SK-N-SH treated with all-trans-retinoic acid at 6 μM for 48 hours (cell line): ENCODE measurements at regions not wholly inside any gene's neighbourhood (a gene's known extent, or its start where the extent isn't known, plus 50 kb on each side); places are given as distances from the start of the nearest gene placed in this dataset.

Experiments used
- ATAC-seq: fragments of 200-7000 bp; cut with Tn5 transposase; 3 replicates; pipeline ENCODE4 v1.9.1; 2020; ENCODE audit warnings: mild to moderate bottlenecking, moderate library complexity
- ARNTL ChIP-seq: fragments of 450-650 bp; formaldehyde crosslinking; IDR thresholded peaks from 2 replicates; pipeline ENCODE4 v1.5.0; 2020; ENCODE audit warnings: low read depth, mild to moderate bottlenecking, moderate library complexity, borderline replicate concordance
- BACH2 ChIP-seq: fragments of 250-450 bp; sonication (Bioruptor Pico); IDR thresholded peaks from 2 replicates; pipeline ENCODE4 v1.9.0; 2021; ENCODE audit warnings: mild to moderate bottlenecking, borderline replicate concordance
- CREB5 ChIP-seq: fragments of 250-450 bp; sonication (Bioruptor Pico); IDR thresholded peaks from 2 replicates; pipeline ENCODE4 v1.5.1; 2020; ENCODE audit warnings: low read depth, mild to moderate bottlenecking, moderate library complexity
- CSRNP3 ChIP-seq: fragments of 250-450 bp; sonication (Bioruptor Pico); IDR thresholded peaks from 2 replicates; pipeline ENCODE4 v1.5.1; 2021; ENCODE audit warnings: mild to moderate bottlenecking, moderate library complexity
- ESRRG ChIP-seq: fragments of 250-450 bp; sonication (Bioruptor Pico); IDR thresholded peaks from 2 replicates; pipeline ENCODE4 v1.6.1; 2021; ENCODE audit warnings: mild to moderate bottlenecking
- GLIS3 ChIP-seq: fragments of 250-450 bp; sonication (Bioruptor Pico); IDR thresholded peaks from 2 replicates; pipeline ENCODE4 v1.5.0; 2020; ENCODE audit warnings: mild to moderate bottlenecking, moderate library complexity
- ISL1 ChIP-seq: fragments of 250-450 bp; sonication (Bioruptor Pico); IDR thresholded peaks from 2 replicates; pipeline ENCODE4 v2.1.2; 2022; ENCODE audit warnings: mild to moderate bottlenecking, moderate library complexity
- OSR1 ChIP-seq: fragments of 250-450 bp; sonication (Bioruptor Pico); IDR thresholded peaks from 2 replicates; pipeline ENCODE4 v1.8.0; 2022; ENCODE audit warnings: moderate library complexity, mild to moderate bottlenecking, inconsistent platforms
- PATZ1 ChIP-seq: fragments of 250-450 bp; sonication (Bioruptor Pico); IDR thresholded peaks from 2 replicates; pipeline ENCODE4 v1.8.0; 2020; ENCODE audit warnings: mild to moderate bottlenecking, moderate library complexity, borderline replicate concordance
- POU6F1 ChIP-seq: fragments of 250-450 bp; sonication (Bioruptor Pico); IDR thresholded peaks from 2 replicates; pipeline ENCODE4 v1.8.0; 2021; ENCODE audit warnings: low read depth, mild to moderate bottlenecking, moderate library complexity, borderline replicate concordance
- PPARA ChIP-seq: fragments of 250-450 bp; sonication (Bioruptor Pico); IDR thresholded peaks from 2 replicates; pipeline ENCODE4 v1.5.0; 2020; ENCODE audit warnings: mild to moderate bottlenecking, borderline replicate concordance
- RARB ChIP-seq: fragments of 250-450 bp; sonication (Bioruptor Pico); IDR thresholded peaks from 2 replicates; pipeline ENCODE4 v1.8.0; 2021; ENCODE audit warnings: mild to moderate bottlenecking, moderate library complexity
- SNAI2 ChIP-seq: fragments of 250-450 bp; sonication (Bioruptor Pico); IDR thresholded peaks from 2 replicates; pipeline ENCODE4 v1.5.0; 2020; ENCODE audit warnings: mild to moderate bottlenecking, moderate library complexity
- TCF4 ChIP-seq: fragments of 250-450 bp; sonication (Bioruptor Pico); IDR thresholded peaks from 2 replicates; pipeline ENCODE4 v1.8.0; 2021; ENCODE audit warnings: mild to moderate bottlenecking, moderate library complexity, borderline replicate concordance
- TOX ChIP-seq: fragments of 250-450 bp; sonication (Bioruptor Pico); IDR thresholded peaks from 2 replicates; pipeline ENCODE4 v1.8.0; 2021; ENCODE audit warnings: mild to moderate bottlenecking, moderate library complexity, borderline replicate concordance
- TSHZ2 ChIP-seq: fragments of 250-450 bp; sonication (Bioruptor Pico); IDR thresholded peaks from 2 replicates; pipeline ENCODE4 v1.5.0; 2020; ENCODE audit warnings: mild to moderate bottlenecking, moderate library complexity
- ZC3H10 ChIP-seq: fragments of 250-450 bp; sonication (Bioruptor Pico); IDR thresholded peaks from 2 replicates; pipeline ENCODE4 v1.5.1; 2021; ENCODE audit warnings: mild to moderate bottlenecking, moderate library complexity
- ZFP3 ChIP-seq: fragments of 250-450 bp; sonication (Bioruptor Pico); IDR thresholded peaks from 2 replicates; pipeline ENCODE4 v1.5.0; 2020; ENCODE audit warnings: mild to moderate bottlenecking, moderate library complexity
- ZFP30 ChIP-seq: fragments of 450-650 bp; formaldehyde crosslinking; IDR thresholded peaks from 2 replicates; pipeline ENCODE4 v1.5.0; 2022; ENCODE audit warnings: mild to moderate bottlenecking, moderate library complexity
- ZNF565 ChIP-seq: fragments of 450-650 bp; formaldehyde crosslinking; conservative IDR thresholded peaks from 2 replicates; pipeline ENCODE4 v1.5.0; 2020; ENCODE audit warnings: low read depth, mild to moderate bottlenecking, moderate library complexity
- ZNF70 ChIP-seq: fragments of 450-650 bp; formaldehyde crosslinking; IDR thresholded peaks from 2 replicates; pipeline ENCODE4 v1.5.0; 2020; ENCODE audit warnings: mild to moderate bottlenecking, moderate library complexity
- ZNF8 ChIP-seq: fragments of 450-650 bp; formaldehyde crosslinking; IDR thresholded peaks from 2 replicates; pipeline ENCODE4 v1.5.0; 2020; ENCODE audit warnings: mild to moderate bottlenecking, moderate library complexity

- ATAC-seq = no peak
- TF ChIP-seq ZFP30 (CRISPR knock-in tag) (no peak), POU6F1 (CRISPR knock-in tag) (no peak), ESRRG (CRISPR knock-in tag) (no peak), ISL1 (CRISPR knock-in tag) (no peak), ZNF8 (CRISPR knock-in tag) (no peak), ZNF70 (no peak), TOX (no peak), GLIS3 (no peak), ZFP3 (CRISPR knock-in tag) (no peak), ZNF565 (no peak), ARNTL (CRISPR knock-in tag) (no peak), OSR1 (CRISPR knock-in tag) (no peak), SNAI2 (CRISPR knock-in tag) (no peak), BACH2 (no peak), RARB (CRISPR knock-in tag) (no peak), PPARA (CRISPR knock-in tag) (no peak), CREB5 (CRISPR knock-in tag) (no peak)
Observed at GRCh38 chr22:22154040-22154439, 90.5 kb upstream of the VPREB1 start.

GRCh38 chr22:22151308-22151707 is 93.3 kb upstream of the VPREB1 start:
- TF ChIP-seq ARNTL (CRISPR knock-in tag) = no peak
- TF ChIP-seq ZFP3 (CRISPR knock-in tag) = no peak
- TF ChIP-seq TCF4 (CRISPR knock-in tag) = no peak
- TF ChIP-seq OSR1 (CRISPR knock-in tag) = no peak
- no peak for TF ChIP-seq PATZ1
- TF ChIP-seq ZNF70 = no peak
- TF ChIP-seq ZFP30 (CRISPR knock-in tag) = no peak
- no peak for TF ChIP-seq BACH2
- no peak for ATAC-seq

- ATAC-seq = no peak
- TF ChIP-seq CSRNP3 (CRISPR knock-in tag) (no peak), RARB (CRISPR knock-in tag) (no peak), ZNF8 (CRISPR knock-in tag) (no peak), TSHZ2 (CRISPR knock-in tag) (no peak), ESRRG (CRISPR knock-in tag) (no peak), ZNF565 (no peak), OSR1 (CRISPR knock-in tag) (no peak), ARNTL (CRISPR knock-in tag) (no peak), ZFP30 (CRISPR knock-in tag) (no peak), BACH2 (no peak), ISL1 (CRISPR knock-in tag) (no peak), PATZ1 (no peak), GLIS3 (no peak), CREB5 (CRISPR knock-in tag) (no peak), ZC3H10 (CRISPR knock-in tag) (no peak), ZFP3 (CRISPR knock-in tag) (no peak)
Observed at GRCh38 chr22:22150457-22150856, 94.1 kb upstream of the VPREB1 start.
